Erythroblast (primary cell): ENCODE measurements at regions not wholly inside any gene's neighbourhood (a gene's known extent, or its start where the extent isn't known, plus 50 kb on each side); places are given as distances from the start of the nearest gene placed in this dataset.

Experiments
- GATA1 ChIP-seq: IDR thresholded peaks from 2 replicates; pipeline ENCODE4 v1.6.1; 2011; ENCODE audit warnings: low read depth, mild to moderate bottlenecking, control low read depth, low read length, moderate library complexity
- POLR2A ChIP-seq: IDR thresholded peaks from 2 replicates; pipeline ENCODE4 v1.6.1; 2011; ENCODE audit warnings: mild to moderate bottlenecking, low read length

- TF ChIP-seq POLR2A: no peak
- TF ChIP-seq GATA1: no peak
Observed at GRCh38 chr9:119114681-119115080, 254.6 kb downstream of the BRINP1 start.
